Activated B cell treated with CpG ODN at 0.5 μM for 24 hours (primary cell): ENCODE measurements at regions not wholly inside any gene's neighbourhood (a gene's known extent, or its start where the extent isn't known, plus 50 kb on each side); places are given as distances from the start of the nearest gene placed in this dataset.

ENCODE experiments used
- ATAC-seq: fragments of 200-7000 bp; cut with Tn5 transposase; one replicate; pipeline ENCODE4 v1.10.0; 2021; ENCODE audit warnings: low read depth, mild to moderate bottlenecking, moderate library complexity
- CTCF ChIA-PET: fragments of 350-600 bp; sonication (Branson Sonifier 250); formaldehyde crosslinking; loops from one replicate; lab custom pipeline; 2021; ENCODE audit warnings: antibody characterized with exemption; lab: Charles Lee
- POLR2A ChIA-PET: fragments of 350-600 bp; sonication (Branson Sonifier 250); formaldehyde crosslinking; loops from one replicate; lab custom pipeline; 2021; ENCODE audit warnings: antibody characterized with exemption; lab: Charles Lee
- DNase-seq: peaks from one replicate; pipeline ENCODE4 v3.0.0; 2022
- H3K27ac Mint-ChIP-seq: one replicate; pipeline ENCODE4 v1.8.0; 2020; ENCODE audit warnings: mixed read lengths
- H3K27me3 Mint-ChIP-seq: one replicate; pipeline ENCODE4 v1.8.0; 2021; ENCODE audit warnings: mixed read lengths
- H3K36me3 Mint-ChIP-seq: one replicate; pipeline ENCODE4 v1.8.0; 2021; ENCODE audit warnings: low read depth, mixed read lengths
- H3K4me1 Mint-ChIP-seq: one replicate; pipeline ENCODE4 v1.8.0; 2021; ENCODE audit warnings: mixed read lengths
- H3K4me3 Mint-ChIP-seq: one replicate; pipeline ENCODE4 v1.8.0; 2020; ENCODE audit warnings: mild to moderate bottlenecking, mixed read lengths
- H3K9me3 Mint-ChIP-seq: one replicate; pipeline ENCODE4 v1.8.0; 2020; ENCODE audit warnings: mixed read lengths
- CTCF ChIP-seq: fragments of 200-600 bp; IDR thresholded peaks from one replicate; pipeline ENCODE4 v1.8.0; 2022; ENCODE audit warnings: antibody characterized with exemption, mild to moderate bottlenecking
- intact Hi-C: fragments of 100-400 bp; cut with micrococcal nuclease; formaldehyde crosslinking; loops from one replicate; pipeline ENCODE4 v1.15.1; 2024

- Mint-ChIP-seq H3K27ac (no peak overlapping the region), H3K36me3 (no peaks in the 10 kb centered on the region), H3K9me3 (peaks cover 6% of the 10 kb centered on the region), H3K4me3 (no peak overlapping the region), H3K27me3 (no peaks in the 10 kb centered on the region), H3K4me1 (no peaks in the 10 kb centered on the region)
- ChIA-PET CTCF (no interaction called here), POLR2A (no interaction called here)
- intact Hi-C loops: no loop called here
- TF ChIP-seq CTCF: no peak
- DNase-seq (no peak), ATAC-seq (no peak)
These were observed 159.5 kb downstream of the YTHDC2 start for GRCh38 chr5:113673041-113673440.

GRCh38 chr5:113675166-113675565 is 161.7 kb downstream of the YTHDC2 start:
- Mint-ChIP-seq H3K36me3 (no peaks in the 10 kb centered on the region), H3K27me3 (no peaks in the 10 kb centered on the region), H3K9me3 (peaks cover 2% of the 10 kb centered on the region), H3K27ac (no peak overlapping the region), H3K4me1 (no peaks in the 10 kb centered on the region), H3K4me3 (no peak overlapping the region)
- intact Hi-C loops: loop anchor here (5.0 kb wide), 2 partner anchors 1357 to 1572 kb away; no protein-coding TSS in a partner anchor
- DNase-seq (no peak), ATAC-seq (no peak)
- TF ChIP-seq CTCF: no peak
- POLR2A ChIA-PET: no interaction called here
- CTCF ChIA-PET: no interaction called here

- intact Hi-C loops: loop anchor here (5.0 kb wide), 2 partner anchors 1354 to 1569 kb away; no protein-coding TSS in a partner anchor
- no peak overlapping the region for H3K4me3 Mint-ChIP-seq
These were observed 164.7 kb downstream of the YTHDC2 start for GRCh38 chr5:113678202-113678601.

GRCh38 chr5:113678924-113679575 is 165.6 kb downstream of the YTHDC2 start:
- ChIA-PET POLR2A (no interaction called here), CTCF (interaction anchor here (1.4 to 2.4 kb wide), 2 partner anchors 769 to 771 kb away, joined by 4 to 12 read pairs; no protein-coding TSS in a partner anchor)
- TF ChIP-seq CTCF: no peak
- Mint-ChIP-seq H3K9me3 (peaks cover 2% of the 10 kb centered on the region), H3K4me3 (no peak overlapping the region), H3K36me3 (no peaks in the 10 kb centered on the region), H3K27me3 (no peaks in the 10 kb centered on the region), H3K4me1 (no peaks in the 10 kb centered on the region), H3K27ac (no peak overlapping the region)
- intact Hi-C loops: loop anchor here (1.0 to 5.0 kb wide), 3 partner anchors 771 to 1568 kb away; no protein-coding TSS in a partner anchor
- ATAC-seq (no peak), DNase-seq (no peak)

More at GRCh38 chr5:113678202-113678601, 164.7 kb downstream of the YTHDC2 start:
- no peaks in the 10 kb centered on the region for H3K4me1 Mint-ChIP-seq
- ATAC-seq: no peak
- H3K27ac Mint-ChIP-seq: no peak overlapping the region
- ChIA-PET POLR2A (no interaction called here), CTCF (interaction anchor here (2.4 kb wide), 1 partner anchor 770 kb away, joined by 12 read pairs; no protein-coding TSS in a partner anchor)
- peaks cover 2% of the 10 kb centered on the region for H3K9me3 Mint-ChIP-seq
- H3K27me3 Mint-ChIP-seq: no peaks in the 10 kb centered on the region
- no peak for TF ChIP-seq CTCF
- DNase-seq: no peak
- H3K36me3 Mint-ChIP-seq: no peaks in the 10 kb centered on the region

- ChIA-PET CTCF (interaction anchor here (2.4 kb wide), 1 partner anchor 767 kb away, joined by 12 read pairs; no protein-coding TSS in a partner anchor), POLR2A (no interaction called here)
- intact Hi-C loops: no loop called here
- Mint-ChIP-seq H3K36me3 (no peaks in the 10 kb centered on the region), H3K27ac (no peak overlapping the region), H3K4me1 (no peaks in the 10 kb centered on the region), H3K9me3 (no peaks in the 10 kb centered on the region), H3K27me3 (no peaks in the 10 kb centered on the region), H3K4me3 (no peak overlapping the region)
- ATAC-seq: no peak
- DNase-seq: no peak
- TF ChIP-seq CTCF: no peak
These were observed 167.0 kb downstream of the YTHDC2 start for GRCh38 chr5:113680534-113680933.
